HepG2 (cell line): ENCODE measurements at regions not wholly inside any gene's neighbourhood (a gene's known extent, or its start where the extent isn't known, plus 50 kb on each side); places are given as distances from the start of the nearest gene placed in this dataset.

Experiments
- ARNTL ChIP-seq: sonication (generic); formaldehyde crosslinking; IDR thresholded peaks from 2 replicates; pipeline ENCODE4 v1.4.0; 2020; ENCODE audit warnings: mild to moderate bottlenecking, missing genetic modification reagents
- CSRNP2 ChIP-seq: sonication (generic); formaldehyde crosslinking; conservative IDR thresholded peaks from 2 replicates; pipeline ENCODE4 v1.8.0; 2022; ENCODE audit warnings: low read depth, missing genetic modification reagents
- HNF4A ChIP-seq: sonication (generic); formaldehyde crosslinking; IDR thresholded peaks from 2 replicates; pipeline ENCODE4 v1.4.0; 2020; ENCODE audit warnings: missing genetic modification reagents
- HOXA5 ChIP-seq: sonication (generic); formaldehyde crosslinking; IDR thresholded peaks from 2 replicates; pipeline ENCODE4 v1.4.0; 2020; ENCODE audit warnings: missing genetic modification reagents
- NCOA2 ChIP-seq: sonication (generic); formaldehyde crosslinking; IDR thresholded peaks from 2 replicates; pipeline ENCODE4 v1.8.0; 2022; ENCODE audit warnings: inconsistent platforms
- NFKB2 ChIP-seq: sonication (generic); formaldehyde crosslinking; IDR thresholded peaks from 2 replicates; pipeline ENCODE4 v1.4.0; 2020; ENCODE audit warnings: missing genetic modification reagents, borderline replicate concordance
- NR2C2 ChIP-seq: sonication (generic); formaldehyde crosslinking; IDR thresholded peaks from 2 replicates; pipeline ENCODE4 v1.4.0; 2020; ENCODE audit warnings: missing genetic modification reagents, mild to moderate bottlenecking, moderate library complexity, borderline replicate concordance
- PCBP1 ChIP-seq: fragments of 200-400 bp; formaldehyde crosslinking; IDR thresholded peaks from 2 replicates; pipeline ENCODE4 v1.6.1; 2017; ENCODE audit warnings: mild to moderate bottlenecking, low read depth, low read length, borderline replicate concordance
- SIN3A ChIP-seq: IDR thresholded peaks from 2 replicates; pipeline ENCODE4 v1.6.1; 2011; ENCODE audit warnings: low read depth, mild to moderate bottlenecking, control low read depth, low read length, borderline replicate concordance
- SPEN ChIP-seq: sonication (generic); formaldehyde crosslinking; IDR thresholded peaks from 2 replicates; pipeline ENCODE4 v1.5.1; 2020; ENCODE audit warnings: low read depth, mild to moderate bottlenecking, missing genetic modification reagents
- YEATS2 ChIP-seq: sonication (generic); formaldehyde crosslinking; IDR thresholded peaks from 2 replicates; pipeline ENCODE4 v1.4.0; 2020; ENCODE audit warnings: missing genetic modification reagents, borderline replicate concordance
- ZBED4 ChIP-seq: sonication (generic); formaldehyde crosslinking; IDR thresholded peaks from 2 replicates; pipeline ENCODE4 v1.4.0; 2020; ENCODE audit warnings: missing genetic modification reagents, borderline replicate concordance
- ZBTB20 ChIP-seq: sonication (generic); formaldehyde crosslinking; IDR thresholded peaks from 2 replicates; pipeline ENCODE4 v1.8.1; 2023; ENCODE audit warnings: missing genetic modification reagents, low read depth, mild to moderate bottlenecking, borderline replicate concordance
- ZNF296 ChIP-seq: sonication (generic); formaldehyde crosslinking; conservative IDR thresholded peaks from 2 replicates; pipeline ENCODE4 v1.5.0; 2020; ENCODE audit warnings: mild to moderate bottlenecking, missing genetic modification reagents
- ZNF33B ChIP-seq: sonication (generic); formaldehyde crosslinking; IDR thresholded peaks from 2 replicates; pipeline ENCODE4 v1.5.1; 2020; ENCODE audit warnings: mild to moderate bottlenecking, missing genetic modification reagents
- ZNF430 ChIP-seq: sonication (generic); formaldehyde crosslinking; IDR thresholded peaks from 2 replicates; pipeline ENCODE4 v1.9.0; 2021; ENCODE audit warnings: mild to moderate bottlenecking, missing genetic modification reagents
- ZNF510 ChIP-seq: sonication (generic); formaldehyde crosslinking; IDR thresholded peaks from 2 replicates; pipeline ENCODE4 v1.4.0; 2020; ENCODE audit warnings: low read depth, mild to moderate bottlenecking, missing genetic modification reagents
- ZNF563 ChIP-seq: sonication (generic); formaldehyde crosslinking; IDR thresholded peaks from 2 replicates; pipeline ENCODE4 v1.8.0; 2022; ENCODE audit warnings: mild to moderate bottlenecking, moderate library complexity, missing genetic modification reagents
- ZNF883 ChIP-seq: sonication (generic); formaldehyde crosslinking; IDR thresholded peaks from 2 replicates; pipeline ENCODE4 v1.5.1; 2020; ENCODE audit warnings: mild to moderate bottlenecking, missing genetic modification reagents; ENCODE audit errors: not compliant biosample characterization
- TF ChIP-seq, protein P1 (sequence below): sonication (generic); formaldehyde crosslinking; IDR thresholded peaks from 2 replicates; pipeline ENCODE4 v1.5.1; 2020; ENCODE audit warnings: mild to moderate bottlenecking, missing genetic modification reagents, moderate library complexity
- TF ChIP-seq, protein P2 (sequence below): sonication (generic); formaldehyde crosslinking; IDR thresholded peaks from 2 replicates; pipeline ENCODE4 v1.9.0; 2021; ENCODE audit warnings: missing genetic modification reagents, mild to moderate bottlenecking, borderline replicate concordance

GRCh38 chr9:129557192-129558036, 63.5 kb downstream of the C9orf50 start (continued):
- TF ChIP-seq CSRNP2 (CRISPR knock-in tag) (no peak), ZNF430 (CRISPR knock-in tag) (peak; percentile 71), SPEN (CRISPR knock-in tag) (peak; percentile 93), ARNTL (CRISPR knock-in tag) (peak; percentile 94), ZNF33B (CRISPR knock-in tag) (0 out of 2 replicates have a peak, but pooled peaks have one; percentile 17), ZNF563 (CRISPR knock-in tag) (peak; percentile 90), ZBED4 (CRISPR knock-in tag) (peak; percentile 99), ZNF296 (peak; percentile 95), ZNF510 (peak; percentile 63; the same call in 1 of the 2 replicates), YEATS2 (CRISPR knock-in tag) (peak; percentile 45; the same call in 1 of the 2 replicates), SIN3A (0 out of 2 replicates have a peak, but pooled peaks have one; percentile 72), HOXA5 (CRISPR knock-in tag) (peak; percentile 54), NFKB2 (CRISPR knock-in tag) (peak; percentile 44; the same call in 1 of the 2 replicates), PCBP1 (peak; percentile 98), NR2C2 (peak; percentile 82), HNF4A (CRISPR knock-in tag) (peak; percentile 80), ZNF883 (CRISPR knock-in tag) (peak; percentile 42), NCOA2 (CRISPR knock-in tag) (peak; percentile 99), ZBTB20 (peak; percentile 69; the same call in 1 of the 2 replicates)
- TF ChIP-seq, protein P1, sequence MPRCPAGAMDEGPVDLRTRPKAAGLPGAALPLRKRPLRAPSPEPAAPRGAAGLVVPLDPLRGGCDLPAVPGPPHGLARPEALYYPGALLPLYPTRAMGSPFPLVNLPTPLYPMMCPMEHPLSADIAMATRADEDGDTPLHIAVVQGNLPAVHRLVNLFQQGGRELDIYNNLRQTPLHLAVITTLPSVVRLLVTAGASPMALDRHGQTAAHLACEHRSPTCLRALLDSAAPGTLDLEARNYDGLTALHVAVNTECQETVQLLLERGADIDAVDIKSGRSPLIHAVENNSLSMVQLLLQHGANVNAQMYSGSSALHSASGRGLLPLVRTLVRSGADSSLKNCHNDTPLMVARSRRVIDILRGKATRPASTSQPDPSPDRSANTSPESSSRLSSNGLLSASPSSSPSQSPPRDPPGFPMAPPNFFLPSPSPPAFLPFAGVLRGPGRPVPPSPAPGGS (CRISPR knock-in tag): peak; percentile 87
- TF ChIP-seq, protein P2, sequence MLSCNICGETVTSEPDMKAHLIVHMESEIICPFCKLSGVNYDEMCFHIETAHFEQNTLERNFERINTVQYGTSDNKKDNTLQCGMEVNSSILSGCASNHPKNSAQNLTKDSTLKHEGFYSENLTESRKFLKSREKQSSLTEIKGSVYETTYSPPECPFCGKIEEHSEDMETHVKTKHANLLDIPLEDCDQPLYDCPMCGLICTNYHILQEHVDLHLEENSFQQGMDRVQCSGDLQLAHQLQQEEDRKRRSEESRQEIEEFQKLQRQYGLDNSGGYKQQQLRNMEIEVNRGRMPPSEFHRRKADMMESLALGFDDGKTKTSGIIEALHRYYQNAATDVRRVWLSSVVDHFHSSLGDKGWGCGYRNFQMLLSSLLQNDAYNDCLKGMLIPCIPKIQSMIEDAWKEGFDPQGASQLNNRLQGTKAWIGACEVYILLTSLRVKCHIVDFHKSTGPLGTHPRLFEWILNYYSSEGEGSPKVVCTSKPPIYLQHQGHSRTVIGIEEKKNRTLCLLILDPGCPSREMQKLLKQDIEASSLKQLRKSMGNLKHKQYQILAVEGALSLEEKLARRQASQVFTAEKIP (CRISPR knock-in tag): no peak
